ENCODE measurements at regions not wholly inside any gene's neighbourhood (a gene's known extent, or its start where the extent isn't known, plus 50 kb on each side); places are given as distances from the start of the nearest gene placed in this dataset.
"Not testable (repeated sequence)": the region's sequence is repeated elsewhere in the genome, so short reads cannot be mapped to it uniquely, and the experiment has no call there.

DNA sequence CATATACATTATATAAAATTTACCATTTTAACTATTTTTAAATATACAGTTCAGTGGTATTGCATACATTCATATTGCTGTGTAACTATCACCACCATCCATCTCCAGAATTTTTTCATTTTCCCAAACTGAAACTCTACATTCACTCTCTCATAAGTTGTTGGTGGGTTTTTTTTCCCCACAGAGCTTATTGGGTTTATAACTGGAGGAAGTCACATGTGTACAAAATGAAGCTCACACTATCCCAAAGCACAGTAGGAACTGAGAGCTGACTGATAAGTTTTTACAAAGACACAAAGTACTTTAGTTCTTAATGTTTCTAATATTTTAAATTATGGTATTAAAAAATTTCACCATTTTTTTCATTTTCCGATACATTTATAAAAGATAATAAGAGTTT lies 78.8 kb upstream of the TNFAIP3 start:
- no peak for DNase-seq

DNA sequence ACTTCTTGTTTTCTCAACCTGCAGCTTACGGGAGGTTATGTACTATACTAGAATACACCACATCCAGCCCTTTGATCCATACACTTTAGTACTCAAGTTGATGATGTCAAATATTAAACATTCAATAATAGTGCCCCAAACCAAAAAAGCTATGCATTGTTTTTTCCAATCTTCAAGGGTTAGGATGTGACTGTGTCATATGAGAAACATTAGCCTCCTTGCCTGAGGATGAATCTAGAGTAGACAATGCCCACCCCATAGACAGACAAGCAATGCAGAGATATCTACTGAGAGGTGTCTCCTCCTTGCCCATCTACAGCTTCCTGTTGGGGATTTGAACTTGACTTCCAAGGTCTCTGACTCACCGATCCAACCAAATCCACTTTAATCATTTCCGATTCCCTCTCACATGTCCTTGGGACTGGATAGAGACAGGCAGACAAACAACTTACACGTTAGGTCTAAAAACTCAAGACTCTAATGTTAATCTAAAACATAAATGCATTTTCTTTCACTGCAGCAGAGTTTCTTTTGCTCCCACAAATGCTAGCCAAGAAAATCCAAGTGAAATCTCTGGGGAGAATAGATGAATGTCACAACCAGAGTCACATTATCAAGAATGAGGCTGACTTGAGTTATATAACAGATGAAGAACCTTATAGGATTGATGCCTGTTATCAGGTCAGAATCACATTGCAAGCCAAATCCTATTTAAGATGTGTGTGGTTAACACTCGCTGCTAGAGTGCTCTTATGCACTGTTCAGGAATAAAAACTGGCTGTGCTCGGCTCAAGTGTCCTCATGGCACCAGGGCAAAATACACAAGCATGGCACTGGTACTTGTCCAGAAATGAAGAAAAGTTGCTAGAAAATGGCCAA lies 75.5 kb upstream of the TNFAIP3 start:
- no peak for DNase-seq

DNA sequence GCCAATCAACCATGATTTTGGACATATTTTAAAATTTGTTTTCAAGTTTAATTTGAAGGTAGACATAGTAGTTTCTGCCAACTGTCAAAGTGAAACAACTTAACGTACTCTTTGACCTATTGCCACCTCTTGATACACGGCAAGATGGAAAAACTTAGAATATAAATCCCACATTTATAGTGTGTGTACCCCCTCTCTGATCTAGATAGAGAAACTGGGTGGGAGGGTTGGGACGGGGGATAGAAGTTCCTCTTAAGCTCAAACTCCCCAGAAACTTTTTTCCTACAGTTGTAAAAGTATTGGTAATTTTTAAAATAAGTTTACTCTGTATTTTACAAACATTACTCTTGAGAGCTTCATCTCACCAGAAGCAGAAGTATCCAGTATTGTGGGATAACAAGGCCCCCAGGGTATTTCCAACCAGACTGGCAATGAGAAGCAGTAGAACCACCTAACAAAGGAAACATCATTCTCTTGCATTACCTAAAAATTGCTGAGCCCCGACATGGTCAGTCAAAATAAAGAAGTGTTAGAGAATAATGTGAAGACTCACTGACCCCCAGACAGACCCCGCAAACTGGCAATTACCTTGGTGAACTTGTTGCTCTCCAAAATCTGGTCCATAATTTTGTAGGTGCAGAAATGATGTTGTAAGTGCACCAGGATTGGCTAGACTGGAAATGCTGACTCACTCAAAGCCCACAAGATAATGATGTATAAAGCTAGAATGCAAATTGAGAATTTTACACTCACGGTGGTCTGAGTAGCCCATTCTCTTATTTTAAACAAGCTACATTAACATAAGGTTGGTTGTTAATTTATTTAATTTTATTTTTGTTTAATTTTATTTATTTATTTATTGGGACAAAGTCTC lies 74.7 kb upstream of the TNFAIP3 start:
- DNase-seq = no peak

DNA sequence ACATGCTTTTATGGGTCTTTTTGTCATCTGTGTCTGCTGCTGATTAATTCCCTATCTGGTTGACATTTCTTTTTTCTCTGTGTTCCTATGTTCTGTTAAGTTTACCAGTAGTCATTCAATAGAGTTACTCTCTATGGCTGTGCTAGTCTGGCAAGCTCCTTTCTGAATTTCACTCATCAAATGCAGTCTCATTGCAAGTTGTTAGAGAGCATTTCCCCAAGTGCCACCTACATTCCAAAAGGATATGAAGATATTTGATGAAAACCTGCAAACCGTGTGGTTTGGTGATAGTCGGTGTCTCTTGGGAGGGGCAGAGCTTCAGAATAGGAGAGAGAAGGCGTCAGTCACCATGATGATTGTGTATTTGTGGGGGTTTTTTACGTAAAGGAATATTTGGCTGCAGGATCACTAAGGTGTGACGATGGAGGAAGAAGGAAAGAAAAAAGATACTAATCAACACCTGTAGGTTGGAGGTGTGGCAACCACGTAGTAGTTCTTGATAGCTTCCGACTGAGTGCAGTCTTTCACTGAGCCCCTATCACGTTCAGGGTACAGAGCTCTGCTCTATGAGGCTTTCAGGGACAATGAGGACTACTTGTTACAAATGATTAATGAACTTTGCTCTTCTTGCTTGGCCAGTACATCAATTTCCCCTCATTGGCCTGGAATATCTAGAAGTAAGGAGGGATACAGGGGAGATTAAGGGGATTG lies 73.1 kb upstream of the TNFAIP3 start:
- DNase-seq = no peak

DNA sequence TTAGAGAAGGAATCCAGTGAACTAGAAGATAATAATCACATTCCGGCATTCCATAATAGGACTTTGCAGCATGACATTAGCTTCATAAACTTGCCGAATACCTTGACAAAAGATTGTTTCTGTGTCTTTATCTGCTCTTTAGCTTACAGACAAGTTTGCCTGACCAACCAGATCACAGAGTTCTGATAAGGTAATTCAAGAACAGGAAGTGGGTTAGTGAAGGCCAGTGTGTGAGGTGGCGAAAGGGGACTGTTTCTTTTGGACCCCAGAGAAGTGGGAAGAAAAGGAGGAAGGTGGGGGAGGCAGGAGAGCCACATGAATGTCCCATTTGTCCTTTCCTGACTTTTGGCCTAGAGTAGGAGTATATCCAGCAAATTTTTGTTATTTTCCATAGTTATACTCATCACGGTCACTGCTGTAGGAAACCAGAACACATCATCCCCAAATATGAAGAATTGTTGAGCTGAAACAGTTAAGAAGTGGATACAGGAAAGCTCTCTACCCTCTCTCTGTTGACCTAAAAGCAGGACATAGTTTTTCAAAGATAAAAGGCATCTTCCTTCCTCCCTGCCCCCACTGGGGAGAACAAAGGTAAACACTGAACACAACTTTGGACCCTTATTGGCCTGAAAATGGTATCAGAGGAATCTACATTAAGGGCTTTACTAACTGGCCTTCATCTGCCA lies 72.4 kb upstream of the TNFAIP3 start:
- DNase-seq = no peak

DNA sequence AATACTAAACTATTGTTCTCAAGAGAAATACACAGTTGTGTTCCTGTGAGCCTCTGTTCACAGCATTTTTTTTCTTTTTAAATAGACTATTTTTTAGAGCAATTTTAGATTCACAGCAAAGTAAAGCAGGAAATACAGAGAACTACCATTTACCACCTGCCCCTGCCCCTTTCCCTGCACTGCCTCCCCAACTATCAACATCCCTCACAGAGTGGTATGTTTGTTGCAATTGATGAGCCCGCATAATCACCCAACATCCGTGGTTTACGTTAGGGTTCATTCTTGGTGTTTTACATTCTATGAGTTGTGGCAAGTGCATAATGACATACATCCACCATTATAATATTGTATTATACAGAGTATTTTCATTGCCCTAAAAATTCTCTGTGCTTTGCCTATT lies 71.6 kb upstream of the TNFAIP3 start:
- DNase-seq = no peak

DNA sequence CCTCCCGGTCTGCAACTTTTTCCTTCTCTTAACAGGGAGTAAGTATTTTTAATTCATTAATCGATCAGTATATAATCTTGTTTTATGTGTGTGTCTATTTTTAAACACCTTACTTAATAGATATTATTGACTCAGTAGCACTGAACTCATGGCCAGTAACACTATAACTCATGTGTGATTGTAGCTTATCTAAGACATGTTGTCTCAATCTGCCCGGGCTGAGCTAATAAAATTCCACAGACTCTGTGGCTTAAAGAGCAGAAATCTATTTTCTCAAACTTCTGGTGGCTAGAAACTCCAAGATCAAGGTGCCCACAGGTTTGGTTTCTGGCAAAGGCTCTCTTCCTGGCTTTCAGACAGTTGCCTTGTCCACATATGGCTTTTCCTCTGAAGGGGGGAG lies 68.8 kb upstream of the TNFAIP3 start:
- no peak for DNase-seq

DNA sequence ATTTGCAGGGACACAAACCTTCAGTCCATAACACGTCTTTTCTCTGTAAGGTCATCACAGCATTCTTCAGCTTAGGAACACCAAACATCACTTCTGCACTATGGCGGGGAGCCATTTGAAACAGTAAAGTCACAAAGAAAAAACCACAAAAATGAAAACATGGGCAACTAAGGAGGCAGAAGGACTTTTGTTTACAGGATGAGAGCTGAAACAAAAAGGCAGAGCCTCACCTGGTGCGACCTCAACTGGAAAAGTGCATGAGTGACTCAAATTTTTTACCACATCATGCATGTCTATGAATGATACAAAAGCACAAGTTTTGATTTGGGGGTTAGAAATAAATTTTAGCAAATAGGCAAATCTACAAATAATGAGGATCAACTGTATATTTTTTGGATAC lies 68.2 kb upstream of the TNFAIP3 start:
- DNase-seq = no peak

DNA sequence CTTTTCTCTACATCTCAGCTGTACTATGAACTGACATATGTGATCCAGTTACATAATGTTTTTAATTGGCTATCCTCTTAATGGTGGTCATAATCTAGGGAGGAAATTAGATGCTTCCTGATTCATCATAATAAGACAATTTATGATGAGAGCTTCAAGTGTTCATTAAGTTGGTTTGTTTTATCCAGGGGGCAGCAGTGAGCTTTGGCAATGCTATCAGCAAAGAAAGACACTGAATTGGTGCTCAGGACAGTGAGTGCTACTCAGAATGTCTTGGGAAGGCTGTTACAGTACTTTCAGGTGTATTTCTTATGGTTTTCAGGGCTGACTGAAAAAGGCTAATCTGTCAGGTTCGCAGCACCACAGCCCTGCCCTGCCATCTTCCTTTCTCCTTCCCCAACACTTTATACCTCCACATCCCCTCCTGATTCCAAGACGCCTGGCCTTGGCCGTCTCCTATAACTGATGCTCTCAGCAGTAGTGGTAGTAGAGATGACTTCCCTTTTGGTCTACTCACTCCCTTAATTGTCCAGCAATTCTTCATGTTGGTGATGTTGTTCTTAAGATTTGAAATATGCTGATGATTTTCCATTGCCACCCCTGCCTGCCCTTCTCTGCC lies 67.0 kb upstream of the TNFAIP3 start:
- DNase-seq = peak; percentile 40

DNA sequence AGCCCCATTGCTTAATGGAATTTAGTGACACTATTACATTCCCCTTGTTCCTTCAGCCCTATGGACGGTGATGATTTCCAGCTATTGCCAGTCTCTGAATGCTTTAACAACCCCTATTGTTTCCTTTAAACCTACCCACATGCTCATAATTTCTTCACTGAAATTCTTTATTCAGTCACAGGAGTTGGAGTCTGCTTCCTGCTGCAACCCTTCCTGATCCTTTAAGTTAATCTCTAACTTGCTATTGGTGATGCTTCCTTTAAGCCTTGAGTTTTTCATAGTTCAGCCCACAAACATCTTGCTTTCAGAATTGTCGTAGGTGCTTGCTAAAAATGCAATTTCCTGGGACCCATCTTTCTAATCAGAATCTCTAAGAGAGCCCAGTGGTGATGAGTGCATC lies 66.3 kb upstream of the TNFAIP3 start:
- no peak for DNase-seq

DNA sequence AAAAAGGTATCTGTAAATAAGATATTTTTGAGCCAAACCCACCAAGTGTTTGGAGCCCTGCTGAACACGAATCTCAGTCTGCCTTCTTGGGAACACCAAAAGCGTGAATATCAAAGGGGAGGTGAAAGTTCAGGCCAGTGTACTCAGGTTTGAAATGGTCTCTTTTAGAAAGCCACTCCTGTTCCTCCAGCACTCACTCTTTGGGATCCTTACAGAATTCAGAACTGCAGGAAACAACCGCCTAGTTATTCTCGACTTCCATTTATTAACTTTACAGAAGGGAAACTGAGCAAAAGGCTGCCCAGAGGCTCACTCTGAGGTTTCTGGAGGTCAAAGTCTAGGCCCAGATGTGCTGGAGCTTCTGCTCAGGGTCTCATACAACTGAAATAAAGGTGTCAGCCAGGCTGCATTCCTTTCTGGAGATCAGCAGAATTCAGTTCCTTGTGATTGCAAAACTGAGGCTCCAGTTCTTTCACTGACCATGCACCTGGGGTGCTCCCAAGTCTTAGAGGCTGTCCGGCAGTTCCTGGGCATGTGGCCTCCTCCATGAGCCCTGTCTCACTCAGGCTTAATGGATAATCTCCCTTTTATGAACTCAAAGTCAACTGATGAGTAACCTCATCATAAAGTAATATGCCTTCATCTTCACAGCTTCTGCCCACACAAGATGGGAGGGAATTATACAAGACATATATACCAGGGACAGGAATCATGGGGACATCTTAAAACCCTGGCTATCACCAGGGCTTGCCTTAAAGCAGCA lies 65.5 kb upstream of the TNFAIP3 start:
- DNase-seq = no peak

DNA sequence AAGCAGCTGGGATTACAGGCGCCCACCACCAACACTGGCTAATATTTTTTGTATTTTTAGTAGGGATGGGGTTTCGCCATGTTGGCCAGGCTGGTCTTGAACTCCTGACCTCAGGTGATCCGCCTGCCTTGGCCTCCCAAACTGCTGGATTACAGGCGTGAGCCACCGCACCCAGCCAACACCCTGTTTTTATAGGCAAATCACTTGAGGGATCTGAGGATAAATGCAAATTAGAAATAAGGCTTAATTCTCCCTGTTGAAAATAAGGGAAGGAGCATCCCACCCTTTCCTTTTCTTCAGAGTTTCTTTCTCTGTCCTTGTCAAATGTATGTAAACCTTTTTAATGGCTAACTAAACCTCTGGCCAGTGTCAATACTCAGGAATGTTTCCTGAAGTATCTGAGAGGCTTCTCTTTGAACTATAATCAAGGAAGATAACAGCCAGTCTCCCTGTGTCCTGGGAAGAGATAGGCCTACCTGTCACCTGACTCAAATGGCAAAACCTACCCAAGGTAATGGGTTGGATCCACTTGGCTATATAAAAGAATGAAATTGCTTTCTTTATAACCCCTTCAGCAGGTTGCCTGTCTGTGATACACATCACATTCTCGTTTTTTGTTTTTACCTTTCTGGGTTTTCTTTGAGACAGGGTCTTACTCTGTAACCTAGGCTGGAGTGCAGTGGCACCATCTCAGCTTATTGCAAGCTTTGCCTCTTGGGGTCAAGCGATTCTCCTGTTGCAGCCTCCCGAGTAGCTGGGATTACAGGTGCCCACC lies 64.5 kb upstream of the TNFAIP3 start:
- no peak for DNase-seq

DNA sequence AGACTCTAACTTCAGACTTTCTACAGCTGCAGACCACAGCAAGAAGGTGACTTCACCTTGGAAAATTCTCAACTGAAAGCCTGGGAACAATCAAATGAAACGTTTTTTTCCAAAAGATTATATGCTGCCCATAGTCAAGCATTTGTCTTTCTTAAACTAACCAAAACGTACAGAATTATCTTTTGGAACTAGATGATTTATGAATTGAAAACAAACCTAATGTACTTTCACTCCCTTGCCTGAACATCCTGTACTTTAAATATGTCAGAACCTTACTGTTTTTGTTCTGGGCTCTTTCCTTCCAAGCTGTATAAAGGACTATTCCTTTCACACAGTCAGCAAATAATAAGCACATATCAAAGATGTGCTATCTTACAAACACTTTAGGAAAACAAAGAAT lies 62.4 kb upstream of the TNFAIP3 start:
- no peak for DNase-seq

DNA sequence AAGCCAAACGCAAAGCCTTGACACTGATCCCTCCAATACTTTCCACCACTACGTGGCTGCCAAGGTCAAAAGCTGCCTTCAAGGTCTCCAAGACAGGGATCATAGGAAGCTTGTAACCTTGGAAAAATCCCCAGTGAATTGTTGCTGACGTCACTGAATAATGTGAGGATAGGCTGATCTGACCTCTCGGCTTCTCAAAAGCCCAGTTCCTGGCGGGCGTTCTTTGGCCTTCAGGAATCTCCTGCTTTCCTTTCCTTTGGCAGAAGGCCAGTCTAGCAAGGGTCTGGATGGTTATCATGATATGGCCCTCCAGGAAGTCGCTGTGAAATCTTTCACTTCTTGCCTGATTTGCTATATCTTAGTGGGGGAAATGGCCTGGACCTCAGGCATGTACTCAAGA lies 61.4 kb upstream of the TNFAIP3 start:
- DNase-seq = no peak

DNA sequence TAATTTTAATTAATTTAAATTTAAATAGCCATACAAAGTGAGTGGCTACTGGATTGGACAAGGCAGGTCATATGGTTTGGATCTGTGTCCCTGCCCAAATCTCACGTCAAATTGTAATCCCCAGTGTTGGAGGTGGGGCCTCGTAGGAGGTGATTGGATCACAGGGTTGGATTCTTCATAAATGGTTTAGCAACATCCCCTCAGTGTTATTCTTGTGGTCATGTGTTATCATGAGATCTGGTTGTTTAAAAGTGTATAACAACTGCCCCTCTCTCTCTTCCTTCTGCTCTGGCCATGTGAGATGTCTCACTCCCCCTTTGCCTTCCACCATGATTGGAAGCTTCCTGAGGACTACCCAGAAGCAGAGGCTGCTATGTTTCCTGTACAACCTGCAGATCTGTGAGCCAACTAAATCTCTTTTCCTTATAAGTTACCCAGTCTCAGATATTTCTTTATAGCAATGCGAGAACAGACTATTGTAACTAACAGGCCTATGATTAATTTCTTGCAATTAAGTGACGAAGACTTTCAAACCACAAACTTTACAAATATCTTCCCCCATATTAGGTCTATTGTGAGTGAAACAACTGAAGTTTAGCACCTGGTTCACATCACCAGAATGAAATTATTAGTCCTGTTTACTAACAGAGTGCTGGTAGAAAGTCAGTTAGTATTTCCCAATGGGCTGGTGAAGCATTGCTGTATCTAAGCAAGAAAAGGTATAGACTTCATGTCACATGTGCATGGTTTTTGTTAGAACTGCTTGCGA lies 60.0 kb upstream of the TNFAIP3 start:
- DNase-seq = no peak

DNA sequence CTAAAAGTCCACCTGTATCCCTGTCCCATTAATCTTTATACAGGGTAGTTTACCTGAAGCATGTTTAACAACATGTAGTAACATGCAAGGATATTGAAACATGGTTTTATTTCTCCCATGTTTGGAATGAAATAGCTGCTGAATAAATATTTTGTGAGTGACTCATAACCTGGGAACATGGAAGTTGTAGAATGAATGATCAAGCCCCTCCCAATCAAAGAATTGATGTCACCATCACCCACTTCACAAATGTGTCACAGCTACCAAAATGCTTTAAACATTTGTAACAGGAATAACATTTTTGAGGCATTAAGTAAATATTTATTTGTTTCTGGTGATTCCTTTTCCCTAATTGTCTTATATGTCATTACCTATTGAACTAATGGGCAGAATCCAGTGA lies 58.9 kb upstream of the TNFAIP3 start:
- DNase-seq = no peak

DNA sequence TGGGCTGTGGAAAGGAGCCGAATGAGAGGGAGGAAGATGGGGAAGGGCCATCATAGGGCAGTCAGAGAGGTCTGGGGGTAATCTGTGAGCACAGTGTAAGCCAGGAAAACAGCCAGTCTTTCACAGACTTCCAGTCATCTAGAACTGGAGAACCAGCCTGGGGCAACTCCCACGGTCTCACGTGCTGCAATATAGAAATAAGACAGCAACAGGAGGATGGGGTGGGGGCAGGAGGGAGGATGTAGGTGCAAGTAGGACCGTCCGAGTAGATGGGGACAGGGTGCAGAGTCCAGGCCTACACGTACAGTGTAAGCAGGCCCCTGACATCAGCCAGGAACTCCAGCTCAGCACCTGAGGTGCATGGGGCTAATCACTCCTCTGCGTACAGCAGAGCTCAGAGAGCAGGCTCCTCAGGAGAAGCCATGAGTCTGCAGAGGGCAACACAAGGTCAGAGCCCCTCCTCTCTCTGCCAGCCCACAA lies 58.2 kb upstream of the TNFAIP3 start:
- DNase-seq = no peak

DNA sequence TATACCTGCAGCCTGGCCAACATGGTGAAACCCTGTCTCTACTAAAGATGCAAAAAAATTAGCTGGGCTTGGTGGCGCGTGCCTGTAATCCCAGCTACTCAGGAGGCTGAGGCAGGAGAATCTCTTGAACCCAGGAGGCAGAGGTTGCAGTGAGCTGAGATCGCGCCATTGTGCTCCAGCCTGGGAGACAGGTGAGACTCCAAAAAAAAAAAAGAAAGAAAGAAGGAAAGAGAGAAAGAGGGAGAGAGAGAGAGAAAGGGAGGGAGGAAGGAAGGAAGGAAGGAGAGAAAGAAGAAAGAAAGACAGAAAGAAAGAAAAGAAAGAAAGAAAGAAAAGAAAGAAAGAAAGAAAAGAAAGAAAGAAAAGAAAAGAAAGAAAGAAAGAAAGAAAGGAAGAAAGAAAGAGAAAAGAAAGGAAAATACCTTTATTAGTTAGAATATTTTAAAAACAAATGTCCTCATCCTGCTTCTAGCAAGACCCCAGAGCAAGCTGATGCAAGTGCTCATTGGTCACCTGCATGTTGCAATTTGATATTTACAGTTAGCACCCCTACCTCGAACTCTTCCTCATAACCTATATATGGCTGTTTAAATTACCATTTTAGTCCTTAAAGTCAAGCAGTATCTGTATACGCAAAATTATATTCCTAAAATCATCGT lies 57.0 kb upstream of the TNFAIP3 start:
- DNase-seq = not testable (repeated sequence)

DNA sequence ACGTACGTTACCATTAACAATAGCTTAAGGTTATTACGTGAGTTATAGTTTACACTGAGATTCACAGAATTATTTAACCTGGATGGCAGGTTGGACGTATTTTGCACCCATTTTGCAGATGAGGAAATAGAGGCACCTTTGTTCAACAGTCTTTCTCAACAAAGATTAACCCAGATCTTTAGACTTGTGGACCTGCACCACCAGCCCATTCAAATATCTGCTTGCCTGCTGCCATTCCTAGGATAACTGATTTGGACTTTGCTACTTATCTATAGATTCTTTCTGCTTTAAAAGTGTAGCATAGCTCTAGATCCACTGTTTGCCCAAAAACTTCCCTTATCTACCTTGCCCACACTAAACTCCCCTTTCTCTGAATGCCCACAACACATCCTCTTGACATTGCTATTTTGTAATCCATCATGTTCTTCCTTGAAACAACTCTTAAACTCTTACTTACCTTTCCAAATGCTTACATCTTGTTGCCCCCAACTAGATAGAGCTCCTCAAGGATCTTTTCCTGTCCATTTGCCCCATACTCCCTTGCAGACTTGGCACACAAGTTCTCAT lies 56.4 kb upstream of the TNFAIP3 start:
- DNase-seq = no peak
